ENCODE measurements at regions not wholly inside any gene's neighbourhood (a gene's known extent, or its start where the extent isn't known, plus 50 kb on each side); places are given as distances from the start of the nearest gene placed in this dataset.

DNA sequence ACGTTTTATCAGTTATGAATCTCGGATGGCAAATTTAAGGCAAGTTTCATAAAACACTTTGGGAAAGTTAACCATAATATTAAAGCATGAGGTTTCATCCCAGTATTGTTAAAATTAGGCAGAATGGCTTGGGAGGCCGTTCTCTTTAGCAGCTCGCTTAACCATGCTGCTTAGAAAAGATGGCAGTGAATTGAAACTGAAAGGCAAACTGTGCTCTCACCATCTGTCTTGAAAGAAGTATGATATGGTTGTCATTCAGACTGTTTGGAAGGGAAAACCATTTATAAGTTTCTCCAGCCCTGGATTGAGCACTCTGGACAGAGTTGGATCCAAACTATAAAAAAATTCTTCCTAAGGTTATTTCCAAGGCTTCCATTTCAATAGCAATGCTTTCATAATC lies 332.3 kb upstream of the SUCLG2 start:
- Histone ChIP-seq H3K36me3 (ENCODE audit: insufficient read depth, low read length) (no peaks in the 10 kb centered on the region), H4K20me1 (ENCODE audit: insufficient read depth, low read length, poor library complexity, severe bottlenecking) (no peaks in the 10 kb centered on the region), H3K4me2 (ENCODE audit: low read depth, low read length, poor library complexity, severe bottlenecking) (no peak overlapping the region), H3K79me2 (ENCODE audit: insufficient read depth, low read length) (no peaks in the 10 kb centered on the region), H3K9ac (ENCODE audit: low read depth, low read length, poor library complexity, severe bottlenecking) (no peak overlapping the region), H3K27me3 (ENCODE audit: insufficient read depth, low read length, poor library complexity, severe bottlenecking) (no peaks in the 10 kb centered on the region), H3K9me3 (ENCODE audit: insufficient read depth, low read depth, low read length) (no peaks in the 10 kb centered on the region), H3K4me3 (ENCODE audit: low read length, poor library complexity, severe bottlenecking) (no peak overlapping the region), H2AFZ (ENCODE audit: low read length) (no peak overlapping the region), H3K9me2 (replicated peaks; ENCODE audit: low read depth, low read length) (no peaks in the 10 kb centered on the region), H3K4me1 (ENCODE audit: insufficient read depth, low read length, poor library complexity, severe bottlenecking) (no peaks in the 10 kb centered on the region), H3F3A (ENCODE audit: low read depth) (no peaks in the 10 kb centered on the region)
- TF ChIP-seq, protein P1, sequence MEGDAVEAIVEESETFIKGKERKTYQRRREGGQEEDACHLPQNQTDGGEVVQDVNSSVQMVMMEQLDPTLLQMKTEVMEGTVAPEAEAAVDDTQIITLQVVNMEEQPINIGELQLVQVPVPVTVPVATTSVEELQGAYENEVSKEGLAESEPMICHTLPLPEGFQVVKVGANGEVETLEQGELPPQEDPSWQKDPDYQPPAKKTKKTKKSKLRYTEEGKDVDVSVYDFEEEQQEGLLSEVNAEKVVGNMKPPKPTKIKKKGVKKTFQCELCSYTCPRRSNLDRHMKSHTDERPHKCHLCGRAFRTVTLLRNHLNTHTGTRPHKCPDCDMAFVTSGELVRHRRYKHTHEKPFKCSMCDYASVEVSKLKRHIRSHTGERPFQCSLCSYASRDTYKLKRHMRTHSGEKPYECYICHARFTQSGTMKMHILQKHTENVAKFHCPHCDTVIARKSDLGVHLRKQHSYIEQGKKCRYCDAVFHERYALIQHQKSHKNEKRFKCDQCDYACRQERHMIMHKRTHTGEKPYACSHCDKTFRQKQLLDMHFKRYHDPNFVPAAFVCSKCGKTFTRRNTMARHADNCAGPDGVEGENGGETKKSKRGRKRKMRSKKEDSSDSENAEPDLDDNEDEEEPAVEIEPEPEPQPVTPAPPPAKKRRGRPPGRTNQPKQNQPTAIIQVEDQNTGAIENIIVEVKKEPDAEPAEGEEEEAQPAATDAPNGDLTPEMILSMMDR (conservative IDR thresholded peaks at IDR 0.05; ENCODE audit: low read length): no peak
- TF ChIP-seq EZH2phosphoT487 (IDR thresholded peaks at IDR 0.05; ENCODE audit: borderline replicate concordance): no peak

- TF ChIP-seq, protein P1 (conservative IDR thresholded peaks at IDR 0.05; ENCODE audit: low read length): no peak
- TF ChIP-seq EZH2phosphoT487 (IDR thresholded peaks at IDR 0.05; ENCODE audit: borderline replicate concordance): no peak
Observed at GRCh38 chr3:67983166-67983565, 328.8 kb upstream of the SUCLG2 start.

GRCh38 chr3:67981077-67981476 lies 326.7 kb upstream of the SUCLG2 start:
- no peaks in the 10 kb centered on the region for H3K27me3 ChIP-seq (ENCODE audit: insufficient read depth, low read length, poor library complexity, severe bottlenecking)
- TF ChIP-seq, protein P1 (conservative IDR thresholded peaks at IDR 0.05; ENCODE audit: low read length): no peak
- no peak for TF ChIP-seq EZH2phosphoT487 (IDR thresholded peaks at IDR 0.05; ENCODE audit: borderline replicate concordance)
- no peaks in the 10 kb centered on the region for H3K9me2 ChIP-seq (replicated peaks; ENCODE audit: low read depth, low read length)
- H3K9ac ChIP-seq (ENCODE audit: low read depth, low read length, poor library complexity, severe bottlenecking): no peak overlapping the region
- H4K20me1 ChIP-seq (ENCODE audit: insufficient read depth, low read length, poor library complexity, severe bottlenecking): no peaks in the 10 kb centered on the region
- H3K79me2 ChIP-seq (ENCODE audit: insufficient read depth, low read length): no peaks in the 10 kb centered on the region
- H2AFZ ChIP-seq (ENCODE audit: low read length): no peak overlapping the region
- no peak overlapping the region for H3K4me3 ChIP-seq (ENCODE audit: low read length, poor library complexity, severe bottlenecking)
- no peaks in the 10 kb centered on the region for H3K36me3 ChIP-seq (ENCODE audit: insufficient read depth, low read length)
- H3K9me3 ChIP-seq (ENCODE audit: insufficient read depth, low read depth, low read length): no peaks in the 10 kb centered on the region
- H3K4me1 ChIP-seq (ENCODE audit: insufficient read depth, low read length, poor library complexity, severe bottlenecking): no peaks in the 10 kb centered on the region
- no peak overlapping the region for H3K4me2 ChIP-seq (ENCODE audit: low read depth, low read length, poor library complexity, severe bottlenecking)
- H3F3A ChIP-seq (ENCODE audit: low read depth): no peaks in the 10 kb centered on the region

More at GRCh38 chr3:67983166-67983565, 328.8 kb upstream of the SUCLG2 start:
- H3F3A ChIP-seq (ENCODE audit: low read depth): no peaks in the 10 kb centered on the region
- H3K9ac ChIP-seq (ENCODE audit: low read depth, low read length, poor library complexity, severe bottlenecking): no peak overlapping the region
- no peaks in the 10 kb centered on the region for H3K79me2 ChIP-seq (ENCODE audit: insufficient read depth, low read length)
- no peak overlapping the region for H3K4me2 ChIP-seq (ENCODE audit: low read depth, low read length, poor library complexity, severe bottlenecking)
- H2AFZ ChIP-seq (ENCODE audit: low read length): no peak overlapping the region
- H3K4me1 ChIP-seq (ENCODE audit: insufficient read depth, low read length, poor library complexity, severe bottlenecking): no peaks in the 10 kb centered on the region
- H3K36me3 ChIP-seq (ENCODE audit: insufficient read depth, low read length): no peaks in the 10 kb centered on the region
- no peak overlapping the region for H3K4me3 ChIP-seq (ENCODE audit: low read length, poor library complexity, severe bottlenecking)
- no peaks in the 10 kb centered on the region for H3K9me2 ChIP-seq (replicated peaks; ENCODE audit: low read depth, low read length)
- no peaks in the 10 kb centered on the region for H3K9me3 ChIP-seq (ENCODE audit: insufficient read depth, low read depth, low read length)
- H3K27me3 ChIP-seq (ENCODE audit: insufficient read depth, low read length, poor library complexity, severe bottlenecking): no peaks in the 10 kb centered on the region
- H4K20me1 ChIP-seq (ENCODE audit: insufficient read depth, low read length, poor library complexity, severe bottlenecking): no peaks in the 10 kb centered on the region
